AG04449 (cell line): ENCODE measurements at regions not wholly inside any gene's neighbourhood (a gene's known extent, or its start where the extent isn't known, plus 50 kb on each side); places are given as distances from the start of the nearest gene placed in this dataset.

Experiments
- CTCF ChIA-PET: fragments of 350-600 bp; formaldehyde crosslinking; extraction: SDS; loops from one replicate; lab custom pipeline; 2021; ENCODE audit warnings: antibody characterized with exemption; lab: Yijun Ruan, JAX
- POLR2A ChIA-PET: fragments of 400-600, 350-600 bp; formaldehyde crosslinking; extraction: SDS; loops from one replicate; lab custom pipeline; 2020; ENCODE audit warnings: antibody characterized with exemption, inconsistent platforms; lab: Yijun Ruan, JAX
- DNase-seq: peaks from one replicate; pipeline ENCODE4 v3.0.0-alpha.2; 2010; ENCODE audit warnings: low read depth, low spot score
- H3K4me3 ChIP-seq: 2 replicates; pipeline ENCODE4 v1.5.1; 2011; ENCODE audit warnings: low read depth, mild to moderate bottlenecking, control low read depth, low read length
- TF ChIP-seq, protein P1 (sequence below): IDR thresholded peaks from one replicate; pipeline ENCODE4 v1.5.1; 2011; ENCODE audit warnings: mild to moderate bottlenecking, moderate library complexity, low read length, control low read depth, inconsistent platforms; ENCODE audit not compliant: insufficient read depth; ENCODE audit errors: missing control alignments

DNA sequence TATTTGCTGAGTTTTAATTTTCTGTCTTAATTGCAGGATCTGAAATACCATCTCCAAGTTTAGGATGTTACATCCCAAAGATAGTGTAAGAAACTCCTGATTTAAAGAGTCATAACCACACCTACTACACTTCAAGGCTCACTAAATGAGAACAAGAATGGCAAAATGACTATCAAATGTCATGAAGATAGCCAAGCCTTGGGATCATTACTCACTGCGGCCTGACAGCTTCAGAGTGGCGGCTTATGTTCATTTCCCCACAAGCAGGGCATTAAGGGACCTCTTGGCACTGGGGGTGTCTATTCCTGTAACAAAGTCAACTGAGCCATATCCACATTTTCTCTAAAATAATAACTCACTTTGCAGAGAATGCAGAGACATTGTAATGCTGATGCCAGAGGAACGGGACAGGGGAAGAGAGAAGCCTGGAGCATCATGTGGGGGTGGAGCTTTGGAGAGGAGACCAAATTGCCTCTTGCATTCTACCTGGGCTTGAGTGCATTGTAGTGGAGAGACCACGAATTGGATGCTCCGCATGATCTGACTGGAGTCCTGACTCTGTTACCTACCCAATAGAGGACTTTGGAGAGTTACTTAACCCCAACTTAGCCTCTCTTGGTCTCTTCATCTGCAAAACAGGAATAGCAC lies 219.2 kb downstream of the OPA1 start:
- no peak overlapping the region for H3K4me3 ChIP-seq

DNA sequence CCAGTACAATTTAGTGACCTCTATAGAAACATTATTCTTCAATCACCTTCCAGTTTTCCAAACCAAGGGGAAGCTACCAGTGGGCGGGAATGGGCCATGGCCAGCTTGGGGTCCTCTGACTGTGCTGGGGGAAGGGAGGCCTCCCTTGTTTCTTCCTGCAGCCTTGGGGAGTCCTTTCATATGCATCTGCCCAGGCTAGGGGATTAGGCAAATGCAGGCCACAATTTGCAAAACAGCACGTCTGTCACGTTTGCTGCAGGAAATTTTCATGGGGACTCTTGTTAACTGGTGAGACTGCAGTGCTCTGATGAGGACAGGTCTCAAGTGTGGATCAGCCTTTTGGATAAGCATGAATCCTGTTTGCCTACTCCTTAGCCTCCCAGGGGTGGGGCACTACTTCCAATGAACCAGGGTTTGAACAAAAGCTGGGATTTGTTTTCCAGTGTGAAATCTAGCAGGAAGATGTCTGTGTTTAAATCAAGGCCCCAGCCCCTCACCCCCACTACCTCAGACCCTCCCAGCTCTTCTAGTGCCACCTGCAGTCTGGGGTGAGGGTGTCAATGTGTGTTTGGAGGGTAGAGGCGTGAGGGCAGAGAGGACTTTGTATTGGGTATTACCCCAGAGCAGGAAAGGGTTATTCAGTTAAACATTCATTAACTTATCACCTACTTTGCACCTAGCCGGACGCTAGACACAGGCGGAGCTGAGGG lies 219.9 kb downstream of the OPA1 start:
- ChIA-PET CTCF (no interaction called here), POLR2A (no interaction called here)
- DNase-seq = no peak
- TF ChIP-seq, protein P1, sequence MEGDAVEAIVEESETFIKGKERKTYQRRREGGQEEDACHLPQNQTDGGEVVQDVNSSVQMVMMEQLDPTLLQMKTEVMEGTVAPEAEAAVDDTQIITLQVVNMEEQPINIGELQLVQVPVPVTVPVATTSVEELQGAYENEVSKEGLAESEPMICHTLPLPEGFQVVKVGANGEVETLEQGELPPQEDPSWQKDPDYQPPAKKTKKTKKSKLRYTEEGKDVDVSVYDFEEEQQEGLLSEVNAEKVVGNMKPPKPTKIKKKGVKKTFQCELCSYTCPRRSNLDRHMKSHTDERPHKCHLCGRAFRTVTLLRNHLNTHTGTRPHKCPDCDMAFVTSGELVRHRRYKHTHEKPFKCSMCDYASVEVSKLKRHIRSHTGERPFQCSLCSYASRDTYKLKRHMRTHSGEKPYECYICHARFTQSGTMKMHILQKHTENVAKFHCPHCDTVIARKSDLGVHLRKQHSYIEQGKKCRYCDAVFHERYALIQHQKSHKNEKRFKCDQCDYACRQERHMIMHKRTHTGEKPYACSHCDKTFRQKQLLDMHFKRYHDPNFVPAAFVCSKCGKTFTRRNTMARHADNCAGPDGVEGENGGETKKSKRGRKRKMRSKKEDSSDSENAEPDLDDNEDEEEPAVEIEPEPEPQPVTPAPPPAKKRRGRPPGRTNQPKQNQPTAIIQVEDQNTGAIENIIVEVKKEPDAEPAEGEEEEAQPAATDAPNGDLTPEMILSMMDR = no peak
- H3K4me3 ChIP-seq = no peak overlapping the region

More for the DNA sequence above, 219.2 kb downstream of the OPA1 start:
- no peak for DNase-seq
- POLR2A ChIA-PET = no interaction called here
- TF ChIP-seq, protein P1 = no peak
- CTCF ChIA-PET = no interaction called here

DNA sequence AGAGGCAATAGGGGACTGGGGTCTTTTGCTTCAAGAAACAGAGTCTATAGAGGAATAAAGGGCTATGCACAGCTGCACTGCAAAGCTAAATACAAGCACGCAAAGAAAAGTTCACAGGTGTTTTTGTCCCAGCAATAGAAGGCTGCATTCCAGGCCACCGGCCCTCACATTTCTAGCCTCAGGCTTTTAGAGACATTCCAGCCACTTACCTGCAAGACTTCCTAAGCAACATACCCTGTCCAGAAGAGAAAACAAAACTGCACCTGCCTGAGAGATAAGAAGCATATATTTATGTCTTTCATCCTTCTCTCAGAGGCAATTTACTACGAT lies 220.5 kb downstream of the OPA1 start:
- ChIA-PET CTCF (no interaction called here), POLR2A (no interaction called here)
- DNase-seq = no peak

DNA sequence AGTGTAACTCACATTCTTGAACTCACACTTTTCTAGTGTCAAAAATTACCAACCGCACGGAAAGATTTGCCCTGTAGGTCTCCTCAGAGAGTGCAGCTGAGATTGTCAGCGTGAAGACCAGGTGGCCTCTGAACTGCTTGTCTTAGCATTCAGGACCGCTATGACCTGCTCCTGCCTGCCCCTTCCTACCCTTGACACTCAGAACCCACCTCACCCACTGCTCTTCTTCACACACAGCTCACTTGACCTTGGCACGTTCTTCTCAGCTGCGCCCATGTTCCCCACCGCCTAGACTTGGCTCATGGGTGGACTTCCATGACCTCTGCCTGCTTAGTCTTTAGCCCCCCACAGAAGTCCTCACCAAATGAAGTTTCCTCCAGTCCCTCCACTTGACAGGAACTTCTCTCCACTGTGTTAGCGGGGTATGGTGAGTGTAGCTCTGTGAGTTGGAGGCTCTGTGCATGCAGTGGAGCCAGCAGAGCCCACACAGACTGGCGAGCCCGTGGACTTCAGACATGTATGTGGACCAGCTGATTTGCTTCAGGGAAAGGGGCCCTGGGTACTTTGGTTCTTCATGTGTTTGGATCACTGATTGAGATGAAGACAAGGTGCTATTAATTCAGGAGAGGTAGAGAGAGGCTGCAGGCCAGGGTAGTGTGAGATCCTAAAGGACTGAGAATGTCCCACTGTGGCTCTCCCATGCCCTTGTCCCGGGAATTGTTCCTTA lies 221.3 kb downstream of the OPA1 start:
- TF ChIP-seq, protein P1 = no peak
- no peak for DNase-seq
- H3K4me3 ChIP-seq = no peak overlapping the region
- CTCF ChIA-PET = no interaction called here
- POLR2A ChIA-PET = no interaction called here

More for the DNA sequence above, 220.5 kb downstream of the OPA1 start:
- no peak overlapping the region for H3K4me3 ChIP-seq
- TF ChIP-seq, protein P1 = no peak

DNA sequence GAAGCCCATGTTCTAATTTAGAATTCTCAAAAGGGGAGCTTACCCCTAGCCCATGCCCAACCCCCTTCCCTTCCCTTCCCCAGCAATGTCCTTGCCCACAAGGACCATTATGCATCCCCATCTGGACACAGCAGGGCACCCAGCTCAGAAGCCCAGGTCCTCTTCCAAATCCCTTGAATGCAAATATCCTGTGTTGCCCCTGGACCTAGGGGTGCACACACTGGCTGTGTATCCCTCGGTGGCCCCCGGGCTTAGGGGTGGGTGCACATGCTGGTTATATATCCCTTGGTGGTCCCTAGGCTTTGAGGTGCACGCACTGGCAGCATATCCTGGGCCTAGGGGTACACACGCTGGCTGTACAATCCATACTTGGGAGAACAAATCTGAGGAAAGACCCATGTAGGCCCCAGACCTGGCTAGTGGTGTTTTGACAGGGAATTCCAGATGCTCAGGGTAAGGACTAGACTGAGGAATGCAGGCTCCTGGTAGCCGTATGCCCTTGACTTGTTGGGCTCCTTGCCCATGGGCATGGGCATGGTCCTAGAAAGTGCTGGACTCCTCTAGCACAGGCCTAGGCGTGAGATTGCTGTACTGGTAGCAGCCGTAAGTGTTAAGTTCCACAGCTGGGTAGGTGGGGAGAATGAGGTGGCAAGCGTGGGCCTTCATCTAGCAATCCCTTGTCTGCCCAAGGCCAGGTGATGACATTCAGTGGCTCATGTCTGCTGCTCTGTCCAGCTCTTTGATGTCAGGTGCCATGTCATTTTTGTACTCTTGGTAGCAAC lies 222.4 kb downstream of the OPA1 start:
- DNase-seq = no peak
- POLR2A ChIA-PET = no interaction called here
- CTCF ChIA-PET = no interaction called here
- TF ChIP-seq, protein P1 = no peak
- no peak overlapping the region for H3K4me3 ChIP-seq
